Endodermal cell (in vitro differentiated cells): ENCODE measurements at regions not wholly inside any gene's neighbourhood (a gene's known extent, or its start where the extent isn't known, plus 50 kb on each side); places are given as distances from the start of the nearest gene placed in this dataset.

Experiments
- DNase-seq: peaks from one replicate; pipeline ENCODE4 v3.0.0-alpha.2; 2017
- H3K27ac ChIP-seq: 2 replicates; pipeline ENCODE4 v1.5.1; 2013; ENCODE audit warnings: mild to moderate bottlenecking, low read depth, low read length, moderate library complexity
- H3K27me3 ChIP-seq: 2 replicates; pipeline ENCODE4 v1.6.1; 2013; ENCODE audit warnings: mild to moderate bottlenecking, low read length, moderate library complexity; ENCODE audit not compliant: insufficient read depth, control insufficient read depth, poor library complexity, severe bottlenecking
- H3K36me3 ChIP-seq: 2 replicates; pipeline ENCODE4 v1.7.0; 2013; ENCODE audit warnings: mild to moderate bottlenecking, low read length, moderate library complexity; ENCODE audit not compliant: control insufficient read depth, insufficient read depth
- H3K4me1 ChIP-seq: one replicate; pipeline ENCODE4 v1.7.0; 2013; ENCODE audit warnings: low read length; ENCODE audit not compliant: control insufficient read depth, insufficient read depth
- H3K4me3 ChIP-seq: 2 replicates; pipeline ENCODE4 v1.5.1; 2013; ENCODE audit warnings: mild to moderate bottlenecking, low read length, moderate library complexity
- H3K9ac ChIP-seq: 2 replicates; pipeline ENCODE4 v1.6.1; 2013; ENCODE audit warnings: mild to moderate bottlenecking, low read length, moderate library complexity; ENCODE audit not compliant: poor library complexity, severe bottlenecking; ENCODE audit errors: extremely low read depth
- H3K9me3 ChIP-seq: 2 replicates; pipeline ENCODE4 v1.6.1; 2013; ENCODE audit warnings: mild to moderate bottlenecking, low read length, moderate library complexity; ENCODE audit not compliant: control insufficient read depth
- H3K27ac Mint-ChIP-seq: 2 replicates; pipeline ENCODE4 v1.8.0; 2020; ENCODE audit warnings: mixed read lengths
- H3K27me3 Mint-ChIP-seq: 2 replicates; pipeline ENCODE4 v1.8.0; 2021; ENCODE audit warnings: mild to moderate bottlenecking, mixed read lengths; ENCODE audit not compliant: insufficient read depth
- H3K36me3 Mint-ChIP-seq: 2 replicates; pipeline ENCODE4 v1.8.0; 2020; ENCODE audit warnings: low read depth, mixed read lengths
- H3K4me1 Mint-ChIP-seq: 2 replicates; pipeline ENCODE4 v1.8.0; 2020; ENCODE audit warnings: mixed read lengths
- H3K4me3 Mint-ChIP-seq: 2 replicates; pipeline ENCODE4 v1.8.0; 2020; ENCODE audit warnings: mild to moderate bottlenecking, moderate library complexity, mixed read lengths
- H3K9me3 Mint-ChIP-seq: 2 replicates; pipeline ENCODE4 v1.8.0; 2020; ENCODE audit warnings: mild to moderate bottlenecking, mixed read lengths
- WGBS, 2 experiments: methylation state at CpG; one replicate each; pipeline versions ENCODE4 v1.1.5 to v1.1.7; 2013; ENCODE audit warnings: missing lambda C conversion rate in 2 of 2, mixed read lengths in 1 of 2; ENCODE audit not compliant: insufficient coverage in 1 of 2, insufficient read length in 1 of 2; 5-methylcytosine and 5-hydroxymethylcytosine counted together
- TF ChIP-seq, protein P1 (sequence below): fragments of 200-600 bp; sonication (generic); conservative IDR thresholded peaks from 2 replicates; pipeline ENCODE4 v1.5.0; 2021; ENCODE audit warnings: antibody characterized with exemption, mild to moderate bottlenecking

DNA sequence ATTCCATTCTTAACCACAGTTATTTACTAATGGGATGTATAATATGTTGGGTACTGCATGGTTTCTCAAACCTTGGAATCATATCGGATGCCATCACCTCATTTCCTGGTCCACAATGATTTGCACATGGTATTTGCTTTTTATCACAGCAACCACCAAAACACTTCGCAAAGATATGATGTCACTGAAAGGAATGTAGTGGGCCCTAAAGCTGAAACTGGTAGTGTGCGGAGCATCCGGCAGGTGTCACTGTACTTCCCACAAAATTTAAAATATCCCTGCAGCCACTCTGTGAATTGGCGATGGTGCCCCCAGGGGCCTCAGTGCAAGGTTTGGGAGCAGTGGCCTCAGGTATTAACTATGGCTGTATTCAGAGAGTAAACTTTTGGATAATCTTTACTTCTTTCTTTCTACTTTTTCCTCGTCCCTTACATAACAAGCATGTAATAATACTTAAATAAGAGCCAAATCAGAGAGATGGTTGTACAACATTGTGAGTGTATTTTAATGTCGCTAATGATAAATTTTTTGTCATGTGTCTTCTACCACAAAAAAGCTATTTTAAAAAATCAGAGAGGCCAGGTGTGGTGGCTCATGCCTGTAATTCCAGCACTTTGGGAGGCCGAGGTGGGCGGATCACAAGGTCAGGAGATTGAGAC is 66.2 kb downstream of the FAM241B start:
- H3K27me3 Mint-ChIP-seq: peaks cover 23% of the 10 kb centered on the region
- no peaks in the 10 kb centered on the region for H3K9me3 Mint-ChIP-seq
- Histone ChIP-seq H3K9ac (no peak overlapping the region), H3K27ac (no peak overlapping the region), H3K9me3 (no peaks in the 10 kb centered on the region), H3K4me1 (no peaks in the 10 kb centered on the region), H3K4me3 (no peak overlapping the region), H3K27me3 (peaks cover 7% of the 10 kb centered on the region), H3K36me3 (no peaks in the 10 kb centered on the region)
- H3K27ac Mint-ChIP-seq: peak overlapping the region; percentile 78
- WGBS, 2 experiments: 68 to 70% methylated on average over 3 to 8 of the region's 9 CpGs
- no peak overlapping the region for H3K4me3 Mint-ChIP-seq
- DNase-seq: peak; percentile 86
- TF ChIP-seq, protein P1, sequence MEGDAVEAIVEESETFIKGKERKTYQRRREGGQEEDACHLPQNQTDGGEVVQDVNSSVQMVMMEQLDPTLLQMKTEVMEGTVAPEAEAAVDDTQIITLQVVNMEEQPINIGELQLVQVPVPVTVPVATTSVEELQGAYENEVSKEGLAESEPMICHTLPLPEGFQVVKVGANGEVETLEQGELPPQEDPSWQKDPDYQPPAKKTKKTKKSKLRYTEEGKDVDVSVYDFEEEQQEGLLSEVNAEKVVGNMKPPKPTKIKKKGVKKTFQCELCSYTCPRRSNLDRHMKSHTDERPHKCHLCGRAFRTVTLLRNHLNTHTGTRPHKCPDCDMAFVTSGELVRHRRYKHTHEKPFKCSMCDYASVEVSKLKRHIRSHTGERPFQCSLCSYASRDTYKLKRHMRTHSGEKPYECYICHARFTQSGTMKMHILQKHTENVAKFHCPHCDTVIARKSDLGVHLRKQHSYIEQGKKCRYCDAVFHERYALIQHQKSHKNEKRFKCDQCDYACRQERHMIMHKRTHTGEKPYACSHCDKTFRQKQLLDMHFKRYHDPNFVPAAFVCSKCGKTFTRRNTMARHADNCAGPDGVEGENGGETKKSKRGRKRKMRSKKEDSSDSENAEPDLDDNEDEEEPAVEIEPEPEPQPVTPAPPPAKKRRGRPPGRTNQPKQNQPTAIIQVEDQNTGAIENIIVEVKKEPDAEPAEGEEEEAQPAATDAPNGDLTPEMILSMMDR: peak; percentile 81
- H3K4me1 Mint-ChIP-seq: no peaks in the 10 kb centered on the region
- H3K36me3 Mint-ChIP-seq: no peaks in the 10 kb centered on the region

DNA sequence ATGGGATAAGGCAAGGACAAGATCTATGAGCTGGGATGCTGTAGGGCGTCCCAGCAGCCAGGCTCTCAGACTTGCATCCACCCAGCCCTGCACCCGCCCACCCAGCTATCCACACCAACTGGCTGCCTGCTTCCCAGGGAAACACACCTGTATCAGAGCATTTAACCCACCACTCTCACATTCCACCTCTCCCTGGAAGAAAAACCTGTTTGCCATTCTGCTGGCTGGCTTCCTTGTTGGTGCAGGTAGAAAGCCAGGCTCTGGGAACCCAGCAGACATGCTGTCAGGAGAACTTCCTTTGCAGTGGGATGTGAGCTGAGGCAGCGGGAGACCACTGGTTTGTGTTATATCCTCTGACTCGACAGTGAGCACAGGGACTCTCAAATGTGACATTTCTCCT is 67.0 kb downstream of the FAM241B start:
- WGBS, 2 experiments: 70 to 91% methylated on average over 2 to 4 of the region's 4 CpGs
- Histone ChIP-seq H3K4me3 (no peak overlapping the region), H3K27ac (no peak overlapping the region), H3K36me3 (no peaks in the 10 kb centered on the region), H3K9ac (no peak overlapping the region), H3K4me1 (no peaks in the 10 kb centered on the region), H3K9me3 (no peaks in the 10 kb centered on the region), H3K27me3 (peaks cover 14% of the 10 kb centered on the region)
- DNase-seq: no peak
- Mint-ChIP-seq H3K36me3 (no peaks in the 10 kb centered on the region), H3K4me1 (no peaks in the 10 kb centered on the region), H3K27ac (no peak overlapping the region), H3K9me3 (no peaks in the 10 kb centered on the region), H3K4me3 (no peak overlapping the region), H3K27me3 (peaks cover 28% of the 10 kb centered on the region)
- TF ChIP-seq, protein P1: no peak

DNA sequence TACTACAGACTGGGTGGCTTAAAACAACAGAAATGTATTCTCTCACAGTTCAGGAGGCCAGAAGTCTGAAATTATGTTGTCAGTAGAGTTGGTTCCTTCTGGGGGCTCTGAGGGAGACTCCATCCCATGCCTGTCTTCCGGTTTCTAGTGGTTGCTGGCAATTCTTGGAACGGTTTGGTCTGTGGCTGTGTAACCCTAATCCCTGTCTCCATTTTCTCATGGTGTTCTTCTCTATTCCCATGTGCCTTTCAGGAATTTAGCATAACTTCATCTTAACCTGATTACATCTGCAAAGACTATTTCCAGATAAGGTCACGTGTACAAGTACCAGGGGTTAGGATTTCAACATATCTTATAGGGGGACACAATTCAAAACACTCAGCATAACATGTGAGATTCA is 73.2 kb downstream of the FAM241B start:
- Mint-ChIP-seq H3K36me3 (peaks cover 1% of the 10 kb centered on the region), H3K27me3 (peaks cover 66% of the 10 kb centered on the region), H3K4me1 (no peaks in the 10 kb centered on the region), H3K4me3 (no peak overlapping the region), H3K27ac (no peak overlapping the region), H3K9me3 (peaks cover 6% of the 10 kb centered on the region)
- H3K4me3 ChIP-seq: no peak overlapping the region
- no peak overlapping the region for H3K9ac ChIP-seq
- no peak overlapping the region for H3K27ac ChIP-seq
- DNase-seq: no peak
- H3K27me3 ChIP-seq: peaks cover 50% of the 10 kb centered on the region
- 76 to 80% methylated on average over 2 to 3 of the region's 3 CpGs for WGBS, 2 experiments
- TF ChIP-seq, protein P1: no peak
- peaks cover 5% of the 10 kb centered on the region for H3K9me3 ChIP-seq
- no peaks in the 10 kb centered on the region for H3K36me3 ChIP-seq
- no peaks in the 10 kb centered on the region for H3K4me1 ChIP-seq
